ENCODE measurements at regions not wholly inside any gene's neighbourhood (a gene's known extent, or its start where the extent isn't known, plus 50 kb on each side); places are given as distances from the start of the nearest gene placed in this dataset.

- TF ChIP-seq CTCF (IDR thresholded peaks at IDR 0.05) (no peak), POLR2A (IDR thresholded peaks at IDR 0.05) (no peak)
Measured at GRCh38 chr2:47299555-47299954, 69.6 kb upstream of the EPCAM start.
